ENCODE measurements at regions not wholly inside any gene's neighbourhood (a gene's known extent, or its start where the extent isn't known, plus 50 kb on each side); places are given as distances from the start of the nearest gene placed in this dataset.
A peak's percentile ranks its signal among the peaks of the same experiment; 100 is the strongest.

DNA sequence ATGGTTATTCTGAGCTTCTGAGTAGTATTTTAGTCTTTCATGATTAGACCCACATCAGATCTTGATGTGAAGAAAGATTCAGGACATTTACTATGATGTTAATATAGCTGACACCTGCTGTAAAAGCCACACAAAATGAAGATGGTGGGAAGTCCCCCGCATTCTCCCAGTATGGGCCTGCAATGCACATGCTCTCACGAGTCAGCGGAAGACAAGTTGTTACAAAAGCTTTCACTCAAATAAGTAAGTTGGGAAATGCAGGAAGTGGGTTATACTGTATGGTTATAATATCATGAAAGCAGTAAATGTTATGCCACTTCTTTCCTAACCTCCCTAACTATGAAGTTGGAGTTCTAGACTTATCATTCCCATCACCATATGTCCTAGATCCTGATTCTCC lies 171.9 kb downstream of the KLF5 start:
- Histone ChIP-seq H3K27ac (no peak overlapping the region), H3K4me3 (IDR thresholded peaks at IDR 0.05; ENCODE audit: insufficient read depth, low read depth, low read length) (no peak overlapping the region), H3K9ac (no peak overlapping the region), H3K27me3 (ENCODE audit: insufficient read depth, low read depth) (peaks cover 7% of the 10 kb centered on the region; the same call in 1 of the 2 replicates), H3K4me2 (no peak overlapping the region), H3K79me2 (ENCODE audit: insufficient read depth, low read depth) (no peaks in the 10 kb centered on the region), H2AFZ (ENCODE audit: low read depth) (no peak overlapping the region), H3K4me1 (ENCODE audit: low read depth, poor library complexity, severe bottlenecking) (peaks cover 14% of the 10 kb centered on the region), H3K36me3 (ENCODE audit: insufficient read depth) (no peaks in the 10 kb centered on the region), H4K20me1 (ENCODE audit: insufficient read depth) (no peaks in the 10 kb centered on the region)
- TF ChIP-seq, protein P1, sequence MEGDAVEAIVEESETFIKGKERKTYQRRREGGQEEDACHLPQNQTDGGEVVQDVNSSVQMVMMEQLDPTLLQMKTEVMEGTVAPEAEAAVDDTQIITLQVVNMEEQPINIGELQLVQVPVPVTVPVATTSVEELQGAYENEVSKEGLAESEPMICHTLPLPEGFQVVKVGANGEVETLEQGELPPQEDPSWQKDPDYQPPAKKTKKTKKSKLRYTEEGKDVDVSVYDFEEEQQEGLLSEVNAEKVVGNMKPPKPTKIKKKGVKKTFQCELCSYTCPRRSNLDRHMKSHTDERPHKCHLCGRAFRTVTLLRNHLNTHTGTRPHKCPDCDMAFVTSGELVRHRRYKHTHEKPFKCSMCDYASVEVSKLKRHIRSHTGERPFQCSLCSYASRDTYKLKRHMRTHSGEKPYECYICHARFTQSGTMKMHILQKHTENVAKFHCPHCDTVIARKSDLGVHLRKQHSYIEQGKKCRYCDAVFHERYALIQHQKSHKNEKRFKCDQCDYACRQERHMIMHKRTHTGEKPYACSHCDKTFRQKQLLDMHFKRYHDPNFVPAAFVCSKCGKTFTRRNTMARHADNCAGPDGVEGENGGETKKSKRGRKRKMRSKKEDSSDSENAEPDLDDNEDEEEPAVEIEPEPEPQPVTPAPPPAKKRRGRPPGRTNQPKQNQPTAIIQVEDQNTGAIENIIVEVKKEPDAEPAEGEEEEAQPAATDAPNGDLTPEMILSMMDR (conservative IDR thresholded peaks at IDR 0.05; ENCODE audit: low read depth, low read length), result no peak

DNA sequence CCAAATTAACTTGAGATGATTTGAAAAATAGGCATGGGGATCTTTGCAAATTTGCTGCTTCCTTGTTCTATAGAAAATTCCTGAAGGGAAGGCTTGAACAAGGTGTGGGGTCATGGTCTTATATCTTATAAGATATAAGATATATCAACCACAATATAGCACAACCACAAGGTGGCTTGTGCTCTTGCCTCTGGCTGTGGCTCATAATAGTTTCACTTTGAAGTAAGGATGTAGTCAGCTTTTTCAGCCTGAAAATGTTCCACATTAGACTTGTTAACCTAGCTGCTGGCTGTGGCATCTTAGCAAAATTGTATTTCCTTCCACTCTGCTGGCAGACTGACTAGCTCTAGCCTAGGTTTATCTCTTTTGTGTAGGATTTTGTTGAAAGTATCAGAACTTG lies 169.7 kb downstream of the KLF5 start:
- H4K20me1 ChIP-seq (ENCODE audit: insufficient read depth), result no peaks in the 10 kb centered on the region
- TF ChIP-seq, protein P1 (conservative IDR thresholded peaks at IDR 0.05; ENCODE audit: low read depth, low read length), result no peak
- no peak overlapping the region for H3K4me3 ChIP-seq (IDR thresholded peaks at IDR 0.05; ENCODE audit: insufficient read depth, low read depth, low read length)
- H2AFZ ChIP-seq (ENCODE audit: low read depth), result no peak overlapping the region
- H3K9ac ChIP-seq, result no peak overlapping the region
- no peak overlapping the region for H3K27ac ChIP-seq
- H3K79me2 ChIP-seq (ENCODE audit: insufficient read depth, low read depth), result no peaks in the 10 kb centered on the region
- no peaks in the 10 kb centered on the region for H3K36me3 ChIP-seq (ENCODE audit: insufficient read depth)
- H3K4me1 ChIP-seq (ENCODE audit: low read depth, poor library complexity, severe bottlenecking), result peaks cover 31% of the 10 kb centered on the region
- H3K27me3 ChIP-seq (ENCODE audit: insufficient read depth, low read depth), result peaks cover 18% of the 10 kb centered on the region
- H3K4me2 ChIP-seq, result peak overlapping the region; percentile 6; the same call in 1 of the 2 replicates

DNA sequence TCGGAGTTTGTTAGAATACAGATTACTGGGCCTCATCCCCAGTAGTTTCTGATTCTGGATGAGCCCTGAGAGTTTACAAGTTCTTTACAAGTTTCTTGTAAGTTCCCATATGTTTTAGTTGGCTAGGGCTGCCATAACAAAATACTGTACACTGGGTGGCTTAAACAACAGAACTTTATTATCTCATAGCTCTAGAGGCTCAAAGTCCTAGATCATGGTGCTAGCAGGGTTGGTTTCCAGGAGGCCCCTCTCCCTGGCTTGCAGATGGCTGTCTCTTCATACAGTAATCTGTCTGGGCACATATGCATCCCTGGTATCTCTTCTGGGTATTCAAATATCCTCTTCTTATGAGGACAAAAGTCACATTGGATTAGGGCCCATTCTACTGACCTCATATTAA lies 167.2 kb downstream of the KLF5 start:
- H3K79me2 ChIP-seq (ENCODE audit: insufficient read depth, low read depth), result no peaks in the 10 kb centered on the region
- TF ChIP-seq, protein P1 (conservative IDR thresholded peaks at IDR 0.05; ENCODE audit: low read depth, low read length), result no peak
- no peak overlapping the region for H3K27ac ChIP-seq
- no peak overlapping the region for H3K9ac ChIP-seq
- no peaks in the 10 kb centered on the region for H4K20me1 ChIP-seq (ENCODE audit: insufficient read depth)
- peaks cover 18% of the 10 kb centered on the region for H3K27me3 ChIP-seq (ENCODE audit: insufficient read depth, low read depth)
- H3K4me2 ChIP-seq, result no peak overlapping the region
- no peak overlapping the region for H3K4me3 ChIP-seq (IDR thresholded peaks at IDR 0.05; ENCODE audit: insufficient read depth, low read depth, low read length)
- no peak overlapping the region for H2AFZ ChIP-seq (ENCODE audit: low read depth)
- no peaks in the 10 kb centered on the region for H3K36me3 ChIP-seq (ENCODE audit: insufficient read depth)
- H3K4me1 ChIP-seq (ENCODE audit: low read depth, poor library complexity, severe bottlenecking), result peaks cover 41% of the 10 kb centered on the region

DNA sequence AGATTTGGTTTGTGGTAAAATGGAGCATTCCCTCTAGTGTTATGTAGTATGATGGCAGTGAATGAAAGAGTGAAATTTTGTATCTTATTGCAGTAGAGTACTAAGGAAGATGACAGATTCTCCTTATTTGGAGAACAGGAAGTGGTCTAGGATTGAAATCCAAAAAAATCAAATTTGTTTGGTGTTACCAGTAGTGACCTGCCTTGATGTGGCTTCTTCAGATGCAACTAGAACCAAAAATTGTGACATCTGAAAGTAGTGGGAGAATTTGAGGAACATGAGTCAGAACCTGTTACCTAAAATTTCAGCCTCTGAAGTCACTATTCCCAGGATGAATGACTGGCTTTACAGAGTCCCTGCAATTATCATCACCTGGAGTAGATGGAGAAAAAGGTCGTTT lies 165.9 kb downstream of the KLF5 start:
- Histone ChIP-seq H4K20me1 (ENCODE audit: insufficient read depth) (no peaks in the 10 kb centered on the region), H3K27me3 (ENCODE audit: insufficient read depth, low read depth) (peaks cover 18% of the 10 kb centered on the region), H3K79me2 (ENCODE audit: insufficient read depth, low read depth) (no peaks in the 10 kb centered on the region), H3K4me3 (IDR thresholded peaks at IDR 0.05; ENCODE audit: insufficient read depth, low read depth, low read length) (no peak overlapping the region), H3K4me1 (ENCODE audit: low read depth, poor library complexity, severe bottlenecking) (peaks cover 41% of the 10 kb centered on the region), H3K36me3 (ENCODE audit: insufficient read depth) (no peaks in the 10 kb centered on the region), H2AFZ (ENCODE audit: low read depth) (no peak overlapping the region), H3K9ac (no peak overlapping the region), H3K27ac (no peak overlapping the region), H3K4me2 (no peak overlapping the region; the same call in 1 of the 2 replicates)
- TF ChIP-seq, protein P1 (conservative IDR thresholded peaks at IDR 0.05; ENCODE audit: low read depth, low read length), result no peak
